Activated CD8-positive, alpha-beta memory T cell treated with anti-CD3 and anti-CD28 coated beads for 1 hour (primary cell): ENCODE measurements at regions not wholly inside any gene's neighbourhood (a gene's known extent, or its start where the extent isn't known, plus 50 kb on each side); places are given as distances from the start of the nearest gene placed in this dataset.

Experiments
- DNase-seq, 2 donors: peaks; one replicate each; pipeline ENCODE4 v3.0.0-alpha.2; 2020; ENCODE audit warnings: low read depth in 1 of 2; ENCODE audit errors: extremely low read depth in 1 of 2

DNA sequence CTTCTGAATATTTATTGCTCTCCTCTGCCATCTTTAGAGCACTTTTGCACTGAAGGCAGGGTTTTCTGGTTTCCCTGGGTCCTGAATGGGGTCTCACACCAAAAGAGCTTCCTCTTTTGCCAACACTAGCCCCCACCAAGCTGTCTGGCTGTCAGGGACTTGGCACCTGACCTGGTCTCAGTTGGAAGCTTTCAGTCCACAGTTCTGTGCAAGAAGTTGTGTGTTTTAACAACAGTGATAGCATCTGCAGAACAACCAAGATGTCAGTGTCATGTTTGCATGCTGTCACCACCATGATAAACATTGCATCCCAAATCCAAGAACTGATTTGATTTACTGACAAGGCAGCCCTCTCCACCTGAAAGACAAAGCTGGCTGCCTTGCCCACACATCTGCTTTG lies 448.5 kb upstream of the CCL2 start:
- no peak for DNase-seq

DNA sequence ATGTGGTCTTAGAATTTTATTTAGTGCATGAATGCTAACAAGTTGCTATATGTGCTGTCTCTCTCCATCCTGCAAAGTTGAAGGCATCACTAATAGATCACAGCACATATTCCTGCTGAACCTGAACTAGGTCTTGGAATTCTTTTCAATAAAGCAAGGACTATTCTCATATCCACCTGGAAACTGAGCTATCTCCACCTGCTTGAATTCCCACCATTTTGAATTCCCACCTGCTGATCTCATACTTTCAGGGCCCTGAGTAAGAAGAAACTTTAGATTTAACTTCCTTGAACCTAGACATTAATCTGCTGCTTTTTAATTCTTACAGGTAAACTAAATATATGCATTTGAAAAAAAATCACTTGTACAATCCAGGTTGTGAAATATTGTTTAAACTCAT lies 445.3 kb upstream of the CCL2 start:
- DNase-seq, result no peak

DNA sequence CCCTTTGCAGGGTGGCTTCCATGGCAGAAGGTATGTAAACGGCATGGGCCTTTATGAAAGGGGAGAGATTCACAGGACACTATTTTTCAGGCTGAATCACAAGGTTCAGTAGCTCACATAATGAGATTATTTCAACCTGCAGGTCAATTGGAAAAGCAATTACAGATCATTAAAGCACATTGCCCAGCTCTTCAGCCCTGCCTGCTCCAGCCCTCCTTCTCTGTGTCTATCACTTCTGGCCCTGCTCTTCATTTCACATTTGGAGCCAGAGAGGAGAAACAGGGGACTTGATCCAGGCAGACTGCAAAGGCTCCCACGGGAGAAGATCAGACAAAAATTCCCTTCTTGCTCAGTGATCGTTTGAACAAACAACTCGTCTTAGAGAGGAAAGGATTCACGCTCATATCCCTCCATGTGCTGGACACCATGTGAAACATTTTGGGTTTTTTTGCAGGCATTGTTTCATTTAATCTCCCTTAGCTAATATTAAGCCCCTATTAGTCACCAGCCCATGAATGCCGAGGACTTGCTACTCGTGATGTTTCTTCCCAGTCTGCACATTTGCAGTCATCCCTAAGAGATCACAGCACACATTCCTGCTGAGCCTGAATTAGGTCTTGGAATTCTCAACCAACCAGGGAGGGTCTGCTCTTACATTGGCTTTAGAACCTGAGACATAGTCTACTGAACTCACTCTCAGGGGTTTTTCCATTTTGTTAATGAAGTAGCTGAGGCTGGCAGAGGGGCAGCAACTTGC lies 443.9 kb upstream of the CCL2 start:
- DNase-seq, result no peak

- DNase-seq, result no peak
Measured at GRCh38 chr17:33811984-33812577, 443.0 kb upstream of the CCL2 start.

- DNase-seq, result no peak
Measured at GRCh38 chr17:33814852-33815251, 440.2 kb upstream of the CCL2 start.

DNA sequence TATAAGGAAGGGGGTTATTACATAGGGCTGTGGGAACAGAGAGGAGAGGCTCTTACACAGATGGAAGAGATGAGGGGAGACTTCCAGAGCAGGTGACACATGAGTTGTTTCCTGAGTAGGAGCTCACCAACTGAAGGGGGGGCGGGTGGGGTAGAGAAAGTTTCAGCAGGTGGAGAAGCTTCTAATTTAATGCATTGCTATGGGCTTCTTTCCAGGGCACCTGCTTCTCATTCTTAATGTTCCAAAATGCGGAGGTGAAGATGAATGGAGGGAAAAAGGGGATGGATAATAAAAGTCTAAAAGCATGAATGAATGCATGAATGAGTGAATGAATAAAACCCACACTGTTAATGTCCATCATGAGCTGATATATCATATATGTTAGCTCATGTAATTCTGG lies 439.0 kb upstream of the CCL2 start:
- no peak for DNase-seq

GRCh38 chr17:33816842-33817617 lies 438.1 kb upstream of the CCL2 start:
- no peak for DNase-seq

- DNase-seq, result no peak
Measured at GRCh38 chr17:33819539-33819938, 435.5 kb upstream of the CCL2 start.

DNA sequence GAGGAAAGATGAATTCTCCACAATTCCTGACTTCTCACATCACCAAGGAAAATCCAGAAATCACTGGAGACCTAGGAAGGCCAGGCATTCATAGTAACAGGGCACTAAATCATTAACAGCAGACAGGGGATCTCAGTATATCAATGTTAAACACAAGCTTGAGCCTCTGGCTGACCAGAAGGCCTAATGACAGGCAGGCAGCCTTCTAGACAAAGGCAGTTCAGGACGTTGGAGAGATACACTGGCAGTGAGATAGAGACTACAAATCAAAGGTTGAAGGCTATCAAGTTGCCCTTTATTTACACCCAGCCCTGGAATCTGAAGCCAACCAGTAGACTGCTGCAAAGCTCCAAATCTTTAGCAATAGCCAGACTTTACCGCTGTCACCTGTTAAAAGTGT lies 422.8 kb upstream of the CCL2 start:
- DNase-seq, result no peak

GRCh38 chr17:33837281-33837680 lies 417.8 kb upstream of the CCL2 start:
- DNase-seq, result no peak

GRCh38 chr17:33838281-33838680 lies 416.8 kb upstream of the CCL2 start:
- DNase-seq, result no peak

GRCh38 chr17:33847900-33848299 lies 407.2 kb upstream of the CCL2 start:
- DNase-seq, result no peak

GRCh38 chr17:33848433-33848832 lies 406.7 kb upstream of the CCL2 start:
- no peak for DNase-seq

- DNase-seq, result no peak
Measured at GRCh38 chr17:33854596-33854995, 400.5 kb upstream of the CCL2 start.

- no peak for DNase-seq
Measured at GRCh38 chr17:33858121-33858520, 397.0 kb upstream of the CCL2 start.

GRCh38 chr17:33858682-33859081 lies 396.4 kb upstream of the CCL2 start:
- no peak for DNase-seq

DNA sequence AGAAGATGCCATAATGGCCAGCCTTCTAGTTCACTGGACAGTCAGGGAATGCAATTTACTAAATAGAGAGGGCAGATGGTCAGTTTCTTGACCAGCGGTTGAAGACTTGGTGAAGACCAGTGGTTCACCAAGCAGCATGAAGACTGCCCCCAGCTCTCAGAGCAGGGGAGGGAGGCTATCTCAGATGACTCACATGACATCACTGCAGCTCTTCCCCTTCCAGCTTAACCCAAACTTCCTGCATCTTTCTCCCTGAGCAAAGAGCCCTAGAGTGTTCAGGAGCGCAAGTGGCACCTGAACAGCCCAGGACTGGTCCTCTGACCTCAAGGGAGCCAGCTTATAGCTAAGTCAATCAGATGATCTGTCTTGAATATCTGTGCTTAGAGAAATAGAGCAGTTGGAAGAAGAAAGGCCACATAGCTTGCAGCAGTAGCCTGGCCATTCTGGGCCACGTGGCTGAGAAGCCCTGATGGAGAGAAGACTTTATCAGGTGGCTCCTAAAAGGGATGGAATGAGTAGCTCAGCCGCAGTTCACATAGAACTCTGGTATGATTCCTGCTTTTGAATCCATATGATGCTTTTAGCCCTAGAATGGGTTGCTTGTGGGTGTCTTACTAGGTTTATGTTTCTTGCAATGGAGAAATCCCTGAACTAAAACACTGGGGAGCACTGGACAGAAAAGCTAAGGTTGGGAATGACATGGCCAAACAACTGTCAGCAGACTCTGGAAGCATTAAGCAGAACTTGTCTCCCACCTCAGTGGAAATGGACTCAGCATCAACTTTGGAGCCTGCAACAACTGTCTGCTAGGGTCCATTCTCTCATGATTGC lies 392.1 kb upstream of the CCL2 start:
- DNase-seq, result no peak

DNA sequence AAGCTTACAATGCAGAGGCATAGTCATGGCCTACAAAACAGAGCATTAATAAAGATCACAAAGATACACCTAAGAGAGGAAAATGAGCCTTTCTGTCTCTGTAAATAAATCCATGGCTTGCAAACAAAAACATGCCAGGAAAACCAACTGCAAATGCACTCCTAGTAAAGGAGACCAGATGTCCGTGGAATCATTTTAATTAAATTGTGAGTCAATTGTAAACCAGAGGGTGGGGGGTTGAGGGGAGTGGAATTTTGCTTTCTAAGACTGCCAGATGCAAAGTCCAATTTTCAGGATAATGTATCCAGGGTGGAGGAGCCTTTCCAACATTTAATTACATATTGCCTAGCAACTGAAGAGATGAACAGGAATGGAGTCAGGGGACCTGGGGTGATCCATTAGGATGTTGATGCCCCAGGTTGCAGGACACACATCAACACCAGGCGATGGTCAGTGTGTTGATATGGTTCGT lies 390.3 kb upstream of the CCL2 start:
- no peak for DNase-seq

GRCh38 chr17:33868899-33869298 lies 386.2 kb upstream of the CCL2 start:
- DNase-seq, result no peak

GRCh38 chr17:33870936-33871335 lies 384.1 kb upstream of the CCL2 start:
- DNase-seq, result no peak
